NCI-H1092 (cell line): ENCODE measurements at regions not wholly inside any gene's neighbourhood (a gene's known extent, or its start where the extent isn't known, plus 50 kb on each side); places are given as distances from the start of the nearest gene placed in this dataset.
A peak's percentile ranks its signal among the peaks of the same experiment; 100 is the strongest.
"Not testable (repeated sequence)": the region's sequence is repeated elsewhere in the genome, so short reads cannot be mapped to it uniquely, and the experiment has no call there.

Experiments used
- DNase-seq: peaks from one replicate; lab custom pipeline; 2025; lab: John Stamatoyannopoulos, UW

DNA sequence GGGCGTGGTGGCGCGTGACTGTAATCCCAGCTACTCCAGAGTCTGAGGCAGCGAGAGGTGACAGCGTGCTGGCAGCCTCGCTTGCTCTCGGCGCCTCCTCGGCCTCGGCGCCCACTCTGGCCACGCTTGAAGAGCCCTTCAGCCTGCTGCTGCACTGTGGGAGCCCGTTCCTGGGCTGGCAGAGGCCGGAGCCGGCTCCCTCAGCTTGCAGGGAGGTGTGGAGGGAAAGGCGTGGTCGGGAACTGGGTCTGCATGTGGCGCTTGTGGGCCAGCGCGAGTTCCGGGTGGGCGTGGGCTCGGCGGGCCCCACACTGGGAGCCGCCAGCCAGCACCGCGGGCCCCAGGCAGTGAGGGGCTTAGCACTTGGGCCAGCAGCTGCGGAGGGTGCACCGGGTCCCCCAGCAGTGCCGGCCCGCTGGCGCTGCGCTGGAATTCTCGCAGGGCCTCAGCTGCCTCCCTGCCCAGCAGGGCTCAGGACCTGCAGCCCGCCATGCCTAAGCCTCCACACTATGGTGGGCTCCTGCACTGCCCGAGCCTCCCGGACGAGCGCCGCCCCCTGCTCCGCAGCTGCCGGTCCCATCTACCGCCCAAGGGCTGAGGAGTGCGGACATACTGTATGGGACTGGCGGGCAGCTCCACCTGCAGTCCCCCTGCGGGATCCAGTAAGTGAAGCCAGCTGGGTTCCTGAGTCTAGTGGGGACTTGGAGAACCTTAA lies 1093.3 kb upstream of the CDH8 start:
- DNase-seq: no peak

DNA sequence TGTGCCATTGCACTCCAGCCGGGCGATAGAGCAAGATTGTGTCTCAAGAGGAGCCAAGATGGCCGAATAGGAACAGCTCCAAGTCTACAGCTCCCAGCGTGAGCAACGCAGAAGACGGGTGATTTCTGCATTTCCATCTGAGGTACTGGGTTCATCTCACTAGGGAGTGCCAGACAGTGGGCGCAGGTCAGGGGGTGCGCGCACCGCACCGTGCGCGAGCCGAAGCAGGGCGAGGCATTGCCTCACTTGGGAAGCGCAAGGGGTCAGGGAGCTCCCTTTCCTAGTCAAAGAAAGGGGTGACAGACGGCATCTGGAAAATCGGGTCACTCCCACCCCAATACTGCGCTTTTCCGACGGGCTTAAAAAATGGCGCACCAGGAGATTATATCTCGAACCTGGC lies 1083.7 kb upstream of the CDH8 start:
- not testable (repeated sequence) for DNase-seq

DNA sequence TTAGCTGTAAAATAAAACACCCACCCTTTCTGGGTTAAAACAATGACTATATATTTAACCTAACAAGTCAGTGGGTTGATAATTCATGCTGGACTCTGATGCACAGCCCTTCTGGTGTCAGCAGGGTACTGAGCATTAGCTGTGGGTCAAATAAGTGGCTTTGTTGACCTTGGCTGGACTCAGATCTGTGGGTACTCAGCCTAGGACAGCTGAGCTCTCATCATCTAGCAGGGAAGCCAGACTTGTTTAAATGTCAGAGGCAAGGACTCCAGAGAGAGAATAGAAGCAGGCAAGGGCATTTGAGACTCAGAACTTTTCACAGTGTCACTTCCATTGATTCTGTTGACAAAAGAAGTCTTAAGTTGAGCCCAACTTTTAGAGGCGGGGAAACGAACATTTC lies 1063.8 kb upstream of the CDH8 start:
- no peak for DNase-seq

DNA sequence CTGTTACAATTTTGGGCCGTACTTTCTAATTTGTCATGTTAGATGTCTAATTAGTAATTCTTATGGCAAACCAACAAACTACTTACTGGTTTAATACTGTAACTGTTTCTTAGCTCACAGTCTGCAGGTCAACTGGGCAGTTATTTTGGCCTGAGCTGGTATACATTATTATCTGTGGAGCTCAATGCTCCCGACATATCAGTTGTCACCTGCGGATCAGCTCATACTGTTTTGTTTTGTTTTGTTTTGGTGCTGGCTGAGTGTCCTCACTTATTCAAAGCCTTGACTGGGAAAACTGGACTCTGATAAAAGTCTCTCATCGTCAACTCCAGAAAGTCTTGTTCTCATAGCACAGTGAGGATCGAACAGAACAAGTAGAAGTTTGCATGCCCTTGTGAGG lies 1060.6 kb upstream of the CDH8 start:
- no peak for DNase-seq

DNA sequence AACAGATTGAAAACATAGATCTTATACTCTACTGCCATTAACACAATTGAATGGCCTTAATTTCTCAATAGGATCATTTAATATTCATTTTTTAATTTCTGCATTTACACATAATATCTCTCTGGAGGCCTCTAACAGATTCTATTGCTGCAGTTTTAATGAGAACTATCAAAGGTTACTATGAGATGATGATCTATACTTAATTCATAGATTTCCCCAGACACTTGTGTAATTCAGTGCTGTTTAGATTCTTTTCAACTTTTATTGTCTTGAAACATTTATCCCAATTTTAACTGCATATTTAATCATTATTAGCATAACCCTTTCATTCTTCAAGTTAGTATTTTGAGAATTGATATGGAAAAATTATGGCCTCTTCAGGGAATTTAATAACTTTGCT lies 1056.5 kb upstream of the CDH8 start:
- no peak for DNase-seq

DNA sequence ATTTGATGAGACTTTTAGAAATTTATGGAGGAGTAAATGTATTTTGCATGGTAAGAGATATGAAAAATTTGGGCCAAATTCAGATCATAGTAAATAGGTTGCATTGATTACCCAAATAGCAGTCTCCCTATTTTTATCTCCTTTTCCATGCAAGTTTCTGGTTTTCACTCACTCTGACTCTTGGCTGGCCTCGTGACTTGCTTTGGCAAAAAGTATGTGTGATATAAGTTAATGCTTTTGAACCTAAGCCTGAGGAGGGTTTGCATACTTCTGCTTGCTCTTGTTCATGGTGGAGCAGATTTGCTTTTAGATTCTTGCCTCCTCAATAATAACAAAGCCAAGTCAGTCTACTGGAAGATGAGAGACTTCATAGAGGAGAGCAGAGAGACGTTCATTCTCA lies 1045.9 kb upstream of the CDH8 start:
- no peak for DNase-seq

DNA sequence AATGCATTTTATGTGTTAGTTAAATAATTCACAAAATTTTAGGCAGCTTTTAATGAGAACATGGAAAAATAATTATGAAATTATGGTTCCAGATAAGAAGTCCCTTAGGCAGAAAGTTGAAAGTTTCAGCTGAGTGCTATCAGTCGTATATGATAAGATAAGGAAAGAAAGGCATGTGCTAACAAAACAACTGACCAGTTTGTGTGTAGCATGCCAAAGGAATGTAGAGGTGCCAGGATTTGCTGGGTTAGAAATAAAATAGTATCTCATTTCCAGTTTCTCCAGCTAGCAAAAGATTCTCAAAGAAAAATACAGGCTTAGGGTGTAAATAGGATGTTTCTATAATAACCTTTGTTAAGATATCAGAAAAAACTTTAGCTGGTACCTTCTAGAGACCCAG lies 1044.5 kb upstream of the CDH8 start:
- no peak for DNase-seq

DNA sequence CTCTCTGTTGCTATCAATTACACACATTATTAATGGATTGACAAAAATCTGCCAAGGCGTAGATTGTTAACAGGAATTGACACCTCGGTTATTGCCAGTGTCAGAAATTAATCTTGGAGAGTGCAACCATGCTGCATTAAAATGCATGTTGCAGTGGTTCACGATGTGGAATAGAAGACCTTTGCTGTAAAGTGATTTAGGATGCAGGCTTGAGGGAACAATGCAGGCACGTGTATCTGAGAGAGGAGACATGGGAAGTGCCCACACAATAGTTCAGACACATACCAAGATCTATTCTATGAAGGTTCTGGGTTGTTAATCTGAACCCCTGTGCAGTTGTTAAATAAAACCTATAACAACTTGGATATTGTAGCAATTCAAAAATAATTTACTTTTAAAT lies 1032.8 kb upstream of the CDH8 start:
- no peak for DNase-seq

DNA sequence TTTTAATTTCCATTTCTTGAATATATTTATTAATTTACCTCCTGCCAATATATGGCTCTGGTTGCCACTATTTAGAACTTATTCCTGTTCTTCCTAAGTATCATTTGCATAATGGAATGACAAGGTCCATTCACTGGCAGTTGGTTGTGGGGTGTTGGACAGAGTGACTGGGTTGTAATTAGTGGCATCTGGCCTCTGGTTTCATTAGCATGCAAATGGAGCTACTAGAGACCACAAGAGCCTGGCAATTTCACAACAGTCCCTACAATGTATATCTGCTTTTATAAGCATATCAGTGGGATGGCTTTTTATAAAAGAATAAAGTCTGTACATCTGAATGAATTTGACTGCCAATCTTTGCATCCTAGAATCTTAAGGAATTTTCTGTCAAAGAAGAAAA lies 1030.9 kb upstream of the CDH8 start:
- DNase-seq: no peak

DNA sequence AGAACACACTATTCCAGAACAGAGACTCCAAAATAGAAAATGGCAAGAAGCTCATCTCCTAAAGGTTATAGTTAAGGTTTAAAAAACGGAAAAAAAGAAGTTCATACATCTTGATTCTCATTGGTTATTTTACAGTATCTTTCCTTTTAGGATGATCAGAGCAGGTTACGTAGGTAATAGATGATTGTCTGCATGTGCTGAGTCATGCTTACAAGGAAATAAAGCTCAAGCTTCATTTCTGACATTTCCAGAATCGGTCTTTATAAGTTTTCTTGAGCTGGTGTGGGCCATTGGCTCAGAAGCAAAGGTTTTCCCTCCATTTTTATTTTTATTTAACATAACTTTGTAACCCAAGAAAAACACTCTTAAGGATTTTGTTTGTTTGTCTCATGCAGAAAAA lies 1030.3 kb upstream of the CDH8 start:
- DNase-seq: no peak

DNA sequence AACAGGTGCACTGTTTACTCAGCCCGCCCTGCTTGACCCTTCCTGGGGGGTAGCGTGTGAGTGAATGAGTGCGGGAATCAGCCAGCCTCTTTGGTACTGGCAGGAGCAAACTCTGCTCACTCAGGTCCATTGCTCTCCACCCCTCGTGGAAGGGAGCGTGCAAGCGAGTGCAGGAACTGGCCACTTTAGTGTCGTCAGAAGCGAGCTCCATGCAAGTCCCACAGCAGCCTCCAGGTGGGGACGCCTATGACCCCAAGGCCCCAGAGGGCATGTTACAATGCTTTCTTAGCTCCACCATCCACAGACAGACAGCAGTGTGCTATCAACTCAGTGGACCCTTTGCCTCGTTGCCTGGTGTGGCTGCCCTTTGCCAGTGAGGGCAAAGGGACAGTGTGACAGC lies 1025.1 kb upstream of the CDH8 start:
- no peak for DNase-seq

DNA sequence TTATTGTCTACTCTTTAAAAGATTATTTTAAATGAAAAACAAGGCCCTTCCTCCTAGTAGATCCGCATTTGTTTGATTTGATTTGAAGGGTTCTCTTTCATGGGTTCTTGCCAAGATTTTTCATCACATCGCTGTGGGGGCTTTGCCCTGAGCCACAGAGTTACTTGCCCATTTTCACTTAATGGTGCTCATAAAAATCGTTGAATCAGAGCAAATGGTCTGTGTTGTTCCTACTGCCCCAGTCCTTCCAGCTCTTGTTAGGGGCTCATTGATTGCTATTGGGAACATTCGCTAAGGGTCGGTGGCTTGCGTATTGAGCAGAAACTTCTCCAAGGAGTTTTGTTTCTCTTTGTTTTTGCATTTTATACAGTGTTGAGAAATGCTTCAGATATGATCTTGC lies 1023.4 kb upstream of the CDH8 start:
- peak; percentile 4 for DNase-seq

DNA sequence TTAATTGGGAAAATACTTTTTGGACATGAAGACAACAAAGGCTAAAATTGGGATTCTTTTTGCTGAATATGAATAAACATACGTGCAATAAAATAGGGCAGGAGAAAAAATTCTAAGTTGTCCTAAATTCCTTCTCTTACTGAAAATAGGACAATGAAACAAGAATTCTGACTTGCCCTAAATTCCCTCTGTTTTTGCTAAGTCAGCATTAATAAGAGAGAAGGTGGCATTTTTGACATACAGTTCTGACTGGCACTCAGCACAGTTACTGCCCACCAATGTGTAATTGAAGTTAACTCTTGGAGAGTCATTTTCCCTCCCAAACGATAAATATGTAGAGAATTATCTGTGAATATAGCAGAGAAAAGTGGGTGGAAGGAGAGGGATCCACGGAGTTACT lies 1021.1 kb upstream of the CDH8 start:
- no peak for DNase-seq

DNA sequence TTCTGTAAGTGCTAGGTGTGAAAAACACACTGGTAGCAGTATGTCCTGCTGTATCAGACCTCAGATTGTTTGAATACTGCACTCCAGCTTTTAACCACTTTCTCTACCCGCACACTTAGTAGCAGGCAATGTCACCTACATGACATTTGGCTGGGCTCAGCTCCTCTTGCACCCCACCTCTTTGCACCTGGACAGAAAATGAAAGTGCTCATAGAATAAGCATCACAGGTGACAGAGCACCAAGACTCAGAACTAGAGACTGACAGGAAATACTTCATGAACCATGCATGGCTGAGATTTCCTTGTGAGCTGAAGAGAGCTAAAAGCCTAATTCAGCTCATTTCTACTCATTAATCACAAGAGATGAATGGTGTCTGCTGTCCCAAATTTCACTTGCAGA lies 1014.2 kb upstream of the CDH8 start:
- DNase-seq: no peak

DNA sequence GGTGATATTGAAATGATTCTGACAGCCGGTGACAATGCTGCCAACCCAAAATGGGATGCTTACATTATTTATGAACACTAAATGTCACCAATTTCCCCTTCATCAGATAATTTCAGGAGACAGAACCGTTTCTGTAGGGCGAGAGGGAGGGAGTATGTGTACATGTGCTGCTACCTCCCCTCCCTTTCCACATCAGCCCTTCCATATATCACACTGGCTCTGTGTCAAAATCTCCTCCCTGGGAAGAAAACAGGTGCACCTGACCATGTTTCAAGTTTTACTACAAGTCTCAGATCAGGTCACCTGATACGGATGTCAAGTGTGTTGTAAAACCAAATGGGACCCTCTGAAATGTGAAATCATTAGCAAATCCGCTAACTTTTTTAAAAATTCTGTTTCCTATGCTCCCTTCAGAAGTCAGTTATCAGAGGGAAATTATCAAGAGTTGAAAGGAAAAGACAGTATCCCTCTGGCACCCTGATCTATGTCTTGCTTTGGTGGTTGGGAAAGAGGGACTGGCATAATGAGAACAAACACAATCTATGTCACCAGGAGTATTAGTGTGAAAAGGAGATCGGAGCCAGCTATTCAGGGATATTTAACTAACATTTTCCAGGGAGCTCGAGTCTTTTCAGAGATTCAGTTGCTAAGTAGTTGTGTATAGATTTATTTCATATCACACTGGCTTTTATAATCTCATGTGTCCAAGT lies 1002.3 kb upstream of the CDH8 start:
- no peak for DNase-seq

DNA sequence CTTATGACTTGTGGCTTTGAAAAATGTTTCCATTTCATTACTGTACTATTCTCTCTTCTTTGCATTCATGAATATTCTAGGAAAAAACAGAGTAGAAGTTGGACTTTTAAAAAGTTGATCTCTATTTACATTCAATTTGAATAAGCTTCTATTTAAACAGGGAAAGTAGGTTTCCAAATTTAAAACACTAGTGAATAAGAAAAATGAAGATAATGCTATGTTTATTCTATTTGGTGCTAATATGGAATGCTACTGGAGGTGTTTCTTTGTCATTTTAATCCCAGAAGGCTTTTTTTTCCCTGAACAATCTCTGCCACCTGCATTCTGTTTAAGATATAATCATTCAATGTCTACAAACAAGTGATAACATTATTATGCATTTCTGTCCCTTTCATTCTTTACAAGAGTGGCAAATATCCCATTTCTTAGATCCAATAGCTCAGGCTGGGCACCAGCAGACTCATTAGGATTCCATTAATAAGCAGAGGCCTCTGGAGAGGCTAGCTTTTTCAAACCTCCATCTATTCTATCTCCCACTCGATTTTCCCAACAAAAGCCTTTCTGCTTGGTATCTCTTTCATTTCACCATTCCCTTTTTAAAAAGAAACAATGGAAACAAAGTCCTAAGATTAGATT lies 1001.6 kb upstream of the CDH8 start:
- no peak for DNase-seq

DNA sequence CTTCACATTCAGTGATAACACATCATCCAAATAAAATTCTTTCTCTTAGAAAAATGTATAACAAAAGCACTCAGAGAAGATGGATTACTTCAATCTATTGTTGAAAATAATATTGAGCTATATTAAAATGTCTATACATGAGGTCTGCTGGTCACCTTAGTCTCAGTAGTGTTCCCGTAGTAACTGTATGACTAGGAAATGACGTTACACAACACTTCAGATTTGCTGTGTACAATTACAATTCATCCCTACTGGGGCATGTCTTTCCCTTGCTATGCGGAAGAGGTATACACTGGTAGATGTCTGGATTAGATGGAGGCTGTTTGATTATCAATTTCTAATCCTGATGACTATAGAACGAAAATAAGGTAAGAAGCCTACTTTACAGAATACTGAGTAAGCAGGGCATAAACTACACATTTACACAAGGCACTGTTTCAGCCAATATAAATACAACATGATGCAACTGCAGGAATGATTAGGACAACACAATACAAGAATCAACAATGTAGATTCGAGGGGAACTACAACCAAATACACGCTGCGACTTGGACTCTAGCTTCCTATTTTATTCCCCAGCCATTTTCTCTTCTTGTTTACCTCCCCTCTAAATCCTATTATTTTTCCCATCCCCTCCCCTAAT lies 982.5 kb upstream of the CDH8 start:
- no peak for DNase-seq

DNA sequence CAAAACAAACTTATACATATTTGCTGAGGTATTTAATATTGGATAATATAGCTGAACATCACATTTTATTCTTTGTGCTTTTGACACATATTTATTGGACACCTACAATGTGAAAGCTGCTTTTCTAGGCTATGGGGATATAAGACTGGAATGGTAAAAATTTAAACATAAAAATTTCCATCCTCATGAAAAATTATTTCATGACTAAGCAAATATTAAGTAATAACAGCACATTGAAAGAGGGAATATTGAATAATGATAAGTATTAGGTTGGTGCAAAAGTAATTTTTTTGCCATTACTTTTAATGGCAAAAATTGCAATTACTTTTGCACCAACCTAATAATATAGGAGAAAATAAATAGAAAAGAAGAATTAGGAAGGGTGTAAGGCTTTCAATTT lies 972.5 kb upstream of the CDH8 start:
- no peak for DNase-seq

DNA sequence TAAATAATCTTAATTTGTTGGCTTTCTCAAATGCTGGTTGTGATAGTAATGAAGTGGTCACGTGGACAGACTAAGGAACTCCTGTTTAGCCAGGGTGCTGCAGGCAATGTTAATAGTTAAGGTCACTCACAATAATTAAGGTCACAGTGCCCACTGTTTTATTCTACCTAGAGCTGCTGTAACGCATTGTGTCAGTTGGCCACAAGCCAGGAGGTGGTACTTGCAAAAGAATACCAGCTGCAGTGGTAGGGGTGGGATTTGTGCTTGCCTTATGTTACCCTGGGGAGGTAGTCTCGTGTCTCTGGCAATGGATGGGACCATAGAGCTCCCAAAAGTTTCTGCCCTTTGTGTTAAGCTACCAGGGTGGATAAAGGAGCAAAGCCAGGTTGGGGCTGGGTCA lies 969.1 kb upstream of the CDH8 start:
- DNase-seq: peak; percentile 2

DNA sequence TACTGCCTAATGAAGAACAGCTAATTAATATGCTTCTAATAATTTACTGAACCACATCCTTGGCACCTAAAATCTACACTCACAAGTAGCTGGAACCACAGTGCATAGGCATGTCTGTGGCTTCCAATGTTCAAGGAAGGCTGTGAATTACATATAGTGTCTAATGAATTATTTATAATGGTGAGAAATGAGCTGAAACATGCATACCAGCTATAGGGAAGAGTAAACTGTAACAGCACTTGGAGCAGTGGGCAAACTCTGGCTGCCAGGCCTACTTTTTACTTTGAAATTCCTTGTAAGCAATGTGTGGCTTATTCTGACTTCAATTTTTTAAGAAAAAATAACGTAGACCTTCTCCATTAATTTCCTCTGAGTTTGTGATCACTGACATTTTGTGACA lies 953.2 kb upstream of the CDH8 start:
- DNase-seq: no peak

DNA sequence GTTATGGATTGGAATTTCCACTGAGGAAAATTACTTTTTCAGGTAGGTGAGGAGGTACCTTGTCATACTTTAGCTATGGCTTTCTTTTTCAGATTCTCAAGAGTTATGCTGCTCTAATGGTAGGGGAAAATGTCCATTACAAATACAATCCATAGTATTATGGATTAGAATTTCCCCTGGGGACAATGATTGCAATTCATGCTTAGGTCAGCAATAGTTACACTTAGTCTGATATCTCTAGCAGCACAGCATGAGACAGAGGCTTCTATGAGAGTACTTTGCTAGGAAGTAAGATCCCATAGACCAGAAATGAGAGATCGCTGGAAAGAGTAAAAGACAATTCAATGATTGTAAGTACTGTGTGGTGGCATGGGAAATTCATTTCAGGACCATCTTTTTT lies 949.5 kb upstream of the CDH8 start:
- no peak for DNase-seq

DNA sequence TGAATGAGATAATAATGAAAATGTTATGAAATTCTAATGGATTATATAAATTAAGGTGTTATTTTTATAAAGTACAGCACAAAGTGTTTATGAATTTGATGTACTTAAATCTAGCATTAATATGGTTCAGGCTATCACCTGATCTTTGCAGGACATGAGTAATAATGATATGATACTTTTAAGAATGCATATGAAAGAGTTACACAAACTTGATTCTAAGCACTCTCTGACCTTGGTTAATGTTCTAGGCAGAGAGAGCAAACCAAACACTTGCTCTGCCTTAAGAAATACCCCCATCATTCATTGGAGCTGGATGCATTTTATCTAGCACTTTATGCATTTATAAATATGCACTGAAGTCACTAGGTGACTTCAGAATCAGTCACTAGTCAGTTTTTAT lies 942.2 kb upstream of the CDH8 start:
- DNase-seq: no peak

DNA sequence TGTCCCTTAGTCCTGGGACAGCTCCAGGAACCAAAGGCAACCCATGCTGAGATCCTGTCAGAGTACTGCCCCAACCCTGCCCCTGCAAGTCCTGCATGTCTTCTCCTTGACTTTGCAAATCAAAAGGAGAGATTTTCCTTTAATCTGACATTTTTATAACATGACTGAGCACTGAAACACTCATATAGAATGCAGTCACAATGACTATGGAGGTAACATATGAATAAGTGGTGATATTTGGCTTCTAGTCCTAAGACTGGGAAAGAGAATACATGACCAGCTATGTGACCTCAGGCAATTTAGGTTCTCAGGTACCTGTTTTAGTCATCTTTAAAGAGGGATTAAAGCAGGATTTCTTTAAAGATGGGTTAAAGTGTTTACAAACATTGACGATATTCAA lies 941.6 kb upstream of the CDH8 start:
- no peak for DNase-seq
